ENCODE measurements at regions not wholly inside any gene's neighbourhood (a gene's known extent, or its start where the extent isn't known, plus 50 kb on each side); places are given as distances from the start of the nearest gene placed in this dataset.
"Not testable (repeated sequence)": the region's sequence is repeated elsewhere in the genome, so short reads cannot be mapped to it uniquely, and the experiment has no call there.

- H3K27ac ChIP-seq (ENCODE audit: low read length); H3K4me3 ChIP-seq (ENCODE audit: low read depth in 1 of 2, low read length in 2 of 2); H3K79me2 ChIP-seq (ENCODE audit: insufficient read depth, low read length); H4K20me1 ChIP-seq (ENCODE audit: insufficient read depth, low read length); H3K27me3 ChIP-seq (ENCODE audit: insufficient read depth, low read length, poor library complexity); H3K9ac ChIP-seq (ENCODE audit: low read depth, low read length); H3K9me3 ChIP-seq (ENCODE audit: insufficient read depth, low read length, severe bottlenecking); H3K4me2 ChIP-seq (ENCODE audit: insufficient read depth, low read length); ATAC-seq (ENCODE audit: insufficient read depth, low read depth); H3K36me3 ChIP-seq (ENCODE audit: insufficient read depth, low read length); H2AFZ ChIP-seq (ENCODE audit: low read depth, low read length); DNase-seq: not testable (repeated sequence)
- H3K4me1 ChIP-seq (ENCODE audit: insufficient read depth, low read length) = peaks cover 18% of the 10 kb centered on the region
These were observed 53.4 kb upstream of the PSMA1 start for GRCh38 chr11:14573539-14574057.

- no peak overlapping the region for H3K4me2 ChIP-seq (ENCODE audit: insufficient read depth, low read length)
- no peak overlapping the region for H3K4me3 ChIP-seq (ENCODE audit: low read depth in 1 of 2, low read length in 2 of 2)
- no peaks in the 10 kb centered on the region for H3K36me3 ChIP-seq (ENCODE audit: insufficient read depth, low read length)
- H3K79me2 ChIP-seq (ENCODE audit: insufficient read depth, low read length) = no peaks in the 10 kb centered on the region
- ATAC-seq (ENCODE audit: insufficient read depth, low read depth) (no peak), DNase-seq (no peak)
- TF ChIP-seq CTCF (IDR thresholded peaks at IDR 0.05; ENCODE audit: borderline replicate concordance, extremely low read depth, low read length, poor library complexity, severe bottlenecking) = no peak
- no peak for TF ChIP-seq EZH2 (IDR thresholded peaks at IDR 0.05; ENCODE audit: borderline replicate concordance, low read depth, low read length, severe bottlenecking)
- H3K9me3 ChIP-seq (ENCODE audit: insufficient read depth, low read length, severe bottlenecking) = no peaks in the 10 kb centered on the region
- H3K9ac ChIP-seq (ENCODE audit: low read depth, low read length) = no peak overlapping the region
- no peaks in the 10 kb centered on the region for H4K20me1 ChIP-seq (ENCODE audit: insufficient read depth, low read length)
- peaks cover 32% of the 10 kb centered on the region for H3K4me1 ChIP-seq (ENCODE audit: insufficient read depth, low read length)
- no peaks in the 10 kb centered on the region for H3K27me3 ChIP-seq (ENCODE audit: insufficient read depth, low read length, poor library complexity)
- H3K27ac ChIP-seq (ENCODE audit: low read length) = peak overlapping the region; percentile 98
- no peak overlapping the region for H2AFZ ChIP-seq (ENCODE audit: low read depth, low read length)
These were observed 57.1 kb upstream of the PSMA1 start for GRCh38 chr11:14577292-14577691.

GRCh38 chr11:14577835-14578529 is 57.8 kb upstream of the PSMA1 start:
- no peaks in the 10 kb centered on the region for H4K20me1 ChIP-seq (ENCODE audit: insufficient read depth, low read length)
- H3K27ac ChIP-seq (ENCODE audit: low read length) = peak overlapping the region; percentile 98
- no peaks in the 10 kb centered on the region for H3K27me3 ChIP-seq (ENCODE audit: insufficient read depth, low read length, poor library complexity)
- H3K9me3 ChIP-seq (ENCODE audit: insufficient read depth, low read length, severe bottlenecking) = no peaks in the 10 kb centered on the region
- H3K9ac ChIP-seq (ENCODE audit: low read depth, low read length) = peak overlapping the region; percentile 49; the same call in 1 of the 2 replicates
- H3K4me1 ChIP-seq (ENCODE audit: insufficient read depth, low read length) = peaks cover 33% of the 10 kb centered on the region
- TF ChIP-seq CTCF (IDR thresholded peaks at IDR 0.05; ENCODE audit: borderline replicate concordance, extremely low read depth, low read length, poor library complexity, severe bottlenecking) (no peak), EZH2 (IDR thresholded peaks at IDR 0.05; ENCODE audit: borderline replicate concordance, low read depth, low read length, severe bottlenecking) (no peak)
- DNase-seq = no peak
- peak overlapping the region; percentile 65; the same call in 1 of the 2 replicates for H2AFZ ChIP-seq (ENCODE audit: low read depth, low read length)
- no peaks in the 10 kb centered on the region for H3K36me3 ChIP-seq (ENCODE audit: insufficient read depth, low read length)
- H3K79me2 ChIP-seq (ENCODE audit: insufficient read depth, low read length) = no peaks in the 10 kb centered on the region
- ATAC-seq (ENCODE audit: insufficient read depth, low read depth) = no peak
- H3K4me2 ChIP-seq (ENCODE audit: insufficient read depth, low read length) = peak overlapping the region; percentile 49
- H3K4me3 ChIP-seq (ENCODE audit: low read depth in 1 of 2, low read length in 2 of 2) = peak overlapping the region in 1 of 2 experiments; percentile 11; a peak in 1 of 4 replicates

- ATAC-seq (ENCODE audit: insufficient read depth, low read depth) (peak; percentile 99), DNase-seq (peak; percentile 79)
- peak overlapping the region; percentile 98 for H3K27ac ChIP-seq (ENCODE audit: low read length)
- no peaks in the 10 kb centered on the region for H3K27me3 ChIP-seq (ENCODE audit: insufficient read depth, low read length, poor library complexity)
- peaks cover 39% of the 10 kb centered on the region for H3K4me1 ChIP-seq (ENCODE audit: insufficient read depth, low read length)
- peak overlapping the region; percentile 49 for H3K4me2 ChIP-seq (ENCODE audit: insufficient read depth, low read length)
- H3K36me3 ChIP-seq (ENCODE audit: insufficient read depth, low read length) = no peaks in the 10 kb centered on the region
- no peaks in the 10 kb centered on the region for H3K79me2 ChIP-seq (ENCODE audit: insufficient read depth, low read length)
- TF ChIP-seq EZH2 (IDR thresholded peaks at IDR 0.05; ENCODE audit: borderline replicate concordance, low read depth, low read length, severe bottlenecking) = no peak
- peak; percentile 32 for TF ChIP-seq CTCF (IDR thresholded peaks at IDR 0.05; ENCODE audit: borderline replicate concordance, extremely low read depth, low read length, poor library complexity, severe bottlenecking)
- H3K9ac ChIP-seq (ENCODE audit: low read depth, low read length) = peak overlapping the region; percentile 49
- H4K20me1 ChIP-seq (ENCODE audit: insufficient read depth, low read length) = no peaks in the 10 kb centered on the region
- peak overlapping the region; percentile 65 for H2AFZ ChIP-seq (ENCODE audit: low read depth, low read length)
- peak overlapping the region in 1 of 2 experiments; percentile 11; a peak in 2 of 4 replicates for H3K4me3 ChIP-seq (ENCODE audit: low read depth in 1 of 2, low read length in 2 of 2)
- H3K9me3 ChIP-seq (ENCODE audit: insufficient read depth, low read length, severe bottlenecking) = no peaks in the 10 kb centered on the region
These were observed 58.4 kb upstream of the PSMA1 start for GRCh38 chr11:14578541-14578956.

Data from DND-41 (cell line).